ENCODE measurements at regions not wholly inside any gene's neighbourhood (a gene's known extent, or its start where the extent isn't known, plus 50 kb on each side); places are given as distances from the start of the nearest gene placed in this dataset.
A peak's percentile ranks its signal among the peaks of the same experiment; 100 is the strongest.

DNA sequence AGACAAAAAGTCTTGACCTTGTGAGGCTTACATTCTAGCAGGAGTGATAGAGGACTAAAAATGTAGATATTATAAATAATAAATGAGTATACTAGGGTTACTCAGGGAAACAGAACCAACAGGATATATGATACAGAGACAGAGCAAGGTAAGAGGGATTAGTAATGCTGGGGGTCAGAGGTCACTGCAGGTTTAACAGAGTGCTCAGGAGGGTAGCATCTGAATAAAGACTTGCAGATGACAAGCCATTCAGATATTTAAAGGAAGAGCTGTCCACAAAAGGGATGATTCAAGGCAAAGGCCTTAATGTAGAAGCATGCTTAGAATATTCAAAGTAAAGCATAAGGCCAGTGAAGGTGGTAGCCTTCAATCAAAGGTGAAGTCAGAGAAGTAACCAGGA is 65.6 kb upstream of the SEMA6A start:
- TF ChIP-seq, protein P1, sequence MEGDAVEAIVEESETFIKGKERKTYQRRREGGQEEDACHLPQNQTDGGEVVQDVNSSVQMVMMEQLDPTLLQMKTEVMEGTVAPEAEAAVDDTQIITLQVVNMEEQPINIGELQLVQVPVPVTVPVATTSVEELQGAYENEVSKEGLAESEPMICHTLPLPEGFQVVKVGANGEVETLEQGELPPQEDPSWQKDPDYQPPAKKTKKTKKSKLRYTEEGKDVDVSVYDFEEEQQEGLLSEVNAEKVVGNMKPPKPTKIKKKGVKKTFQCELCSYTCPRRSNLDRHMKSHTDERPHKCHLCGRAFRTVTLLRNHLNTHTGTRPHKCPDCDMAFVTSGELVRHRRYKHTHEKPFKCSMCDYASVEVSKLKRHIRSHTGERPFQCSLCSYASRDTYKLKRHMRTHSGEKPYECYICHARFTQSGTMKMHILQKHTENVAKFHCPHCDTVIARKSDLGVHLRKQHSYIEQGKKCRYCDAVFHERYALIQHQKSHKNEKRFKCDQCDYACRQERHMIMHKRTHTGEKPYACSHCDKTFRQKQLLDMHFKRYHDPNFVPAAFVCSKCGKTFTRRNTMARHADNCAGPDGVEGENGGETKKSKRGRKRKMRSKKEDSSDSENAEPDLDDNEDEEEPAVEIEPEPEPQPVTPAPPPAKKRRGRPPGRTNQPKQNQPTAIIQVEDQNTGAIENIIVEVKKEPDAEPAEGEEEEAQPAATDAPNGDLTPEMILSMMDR (IDR thresholded peaks at IDR 0.05; ENCODE audit: control extremely low read depth, extremely low read depth): no peak

GRCh38 chr5:116637149-116637740 is 62.6 kb upstream of the SEMA6A start:
- H3K9me3 ChIP-seq (ENCODE audit: control insufficient read depth in 4 of 4, insufficient read depth in 3 of 4, low read length in 3 of 4): no peaks in the 10 kb centered on the region
- no peak for DNase-seq
- H3K9ac ChIP-seq (ENCODE audit: insufficient read depth in 1 of 2, low read length in 2 of 2): no peak overlapping the region
- no peaks in the 10 kb centered on the region for H3K27me3 ChIP-seq (ENCODE audit: control insufficient read depth in 3 of 3, insufficient read depth in 3 of 3, low read length in 2 of 3)
- TF ChIP-seq, protein P1 (IDR thresholded peaks at IDR 0.05; ENCODE audit: control extremely low read depth, extremely low read depth): no peak
- no peak overlapping the region for H3K4me3 ChIP-seq
- no peaks in the 10 kb centered on the region for H3K36me3 ChIP-seq (ENCODE audit: control insufficient read depth in 4 of 4, insufficient read depth in 4 of 4, low read length in 4 of 4)
- H3K4me1 ChIP-seq (ENCODE audit: control insufficient read depth in 5 of 5, insufficient read depth in 5 of 5, low read length in 5 of 5): peaks cover 0 to 3% (median 0%) of the 10 kb centered on the region in 5 donors
- H3K27ac ChIP-seq (ENCODE audit: low read depth in 1 of 2, low read length in 1 of 2): no peak overlapping the region
- WGBS, 2 donors: 45 to 53% methylated on average over 4 of the region's 4 CpGs
- no peak for ATAC-seq (ENCODE audit: insufficient read depth, low FRiP score)

More for the DNA sequence above, 65.6 kb upstream of the SEMA6A start:
- Histone ChIP-seq H3K4me1 (ENCODE audit: control insufficient read depth in 5 of 5, insufficient read depth in 5 of 5, low read length in 5 of 5) (peaks cover 0 to 3% (median 0%) of the 10 kb centered on the region in 5 donors), H3K4me3 (no peak overlapping the region), H3K36me3 (ENCODE audit: control insufficient read depth in 4 of 4, insufficient read depth in 4 of 4, low read length in 4 of 4) (no peaks in the 10 kb centered on the region), H3K27ac (ENCODE audit: low read depth in 1 of 2, low read length in 1 of 2) (no peak overlapping the region), H3K27me3 (ENCODE audit: control insufficient read depth in 3 of 3, insufficient read depth in 3 of 3, low read length in 2 of 3) (no peaks in the 10 kb centered on the region), H3K9ac (ENCODE audit: insufficient read depth in 1 of 2, low read length in 2 of 2) (no peak overlapping the region), H3K9me3 (ENCODE audit: control insufficient read depth in 4 of 4, insufficient read depth in 3 of 4, low read length in 3 of 4) (peaks cover 0 to 2% (median 0%) of the 10 kb centered on the region in 4 donors)
- DNase-seq: no peak
- ATAC-seq (ENCODE audit: insufficient read depth, low FRiP score): no peak

- ATAC-seq (ENCODE audit: insufficient read depth, low FRiP score) (no peak), DNase-seq (peak in 1 of 3 donors; percentile 21)
- TF ChIP-seq, protein P1 (IDR thresholded peaks at IDR 0.05; ENCODE audit: control extremely low read depth, extremely low read depth): no peak
- WGBS, 2 donors: 89% methylated on average over 4 of the region's 4 CpGs
- H3K9ac ChIP-seq (ENCODE audit: insufficient read depth in 1 of 2, low read length in 2 of 2): no peak overlapping the region
- H3K36me3 ChIP-seq (ENCODE audit: control insufficient read depth in 4 of 4, insufficient read depth in 4 of 4, low read length in 4 of 4): no peaks in the 10 kb centered on the region
- no peaks in the 10 kb centered on the region for H3K9me3 ChIP-seq (ENCODE audit: control insufficient read depth in 4 of 4, insufficient read depth in 3 of 4, low read length in 3 of 4)
- no peak overlapping the region for H3K27ac ChIP-seq (ENCODE audit: low read depth in 1 of 2, low read length in 1 of 2)
- H3K27me3 ChIP-seq (ENCODE audit: control insufficient read depth in 3 of 3, insufficient read depth in 3 of 3, low read length in 2 of 3): no peaks in the 10 kb centered on the region
- H3K4me1 ChIP-seq (ENCODE audit: control insufficient read depth in 5 of 5, insufficient read depth in 5 of 5, low read length in 5 of 5): no peaks in the 10 kb centered on the region
- H3K4me3 ChIP-seq: no peak overlapping the region
These were observed 58.3 kb upstream of the SEMA6A start for GRCh38 chr5:116632890-116633289.

DNA sequence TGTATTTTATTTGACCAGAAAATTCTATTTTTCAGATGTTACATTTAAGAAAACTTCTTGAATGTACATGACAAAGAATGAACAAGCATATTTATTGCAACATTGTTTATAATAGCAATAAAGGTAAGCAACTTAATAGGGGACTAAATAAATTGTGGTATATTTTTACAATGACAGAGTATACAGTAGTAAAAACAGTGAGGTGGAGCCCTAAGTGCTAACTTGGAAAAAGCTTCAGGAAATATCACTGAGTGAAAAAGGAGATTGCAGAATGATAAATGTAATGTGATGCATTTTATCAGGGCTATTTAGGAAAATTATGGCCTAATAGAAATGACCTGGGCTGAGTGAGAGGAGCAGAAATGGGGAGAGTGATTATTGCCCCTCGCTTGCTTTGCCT is 56.5 kb upstream of the SEMA6A start:
- WGBS, 2 donors: 91 to 93% methylated on average over 1 of the region's 1 CpG
- H3K4me1 ChIP-seq (ENCODE audit: control insufficient read depth in 5 of 5, insufficient read depth in 5 of 5, low read length in 5 of 5): peaks cover 0 to 12% (median 8%) of the 10 kb centered on the region in 5 donors
- H3K4me3 ChIP-seq: no peak overlapping the region
- H3K36me3 ChIP-seq (ENCODE audit: control insufficient read depth in 4 of 4, insufficient read depth in 4 of 4, low read length in 4 of 4): no peaks in the 10 kb centered on the region
- no peak for ATAC-seq (ENCODE audit: insufficient read depth, low FRiP score)
- no peak overlapping the region for H3K9ac ChIP-seq (ENCODE audit: insufficient read depth in 1 of 2, low read length in 2 of 2)
- no peak overlapping the region for H3K27ac ChIP-seq (ENCODE audit: low read depth in 1 of 2, low read length in 1 of 2)
- no peaks in the 10 kb centered on the region for H3K27me3 ChIP-seq (ENCODE audit: control insufficient read depth in 3 of 3, insufficient read depth in 3 of 3, low read length in 2 of 3)
- DNase-seq: no peak
- TF ChIP-seq, protein P1 (IDR thresholded peaks at IDR 0.05; ENCODE audit: control extremely low read depth, extremely low read depth): no peak
- no peaks in the 10 kb centered on the region for H3K9me3 ChIP-seq (ENCODE audit: control insufficient read depth in 4 of 4, insufficient read depth in 3 of 4, low read length in 3 of 4)
